ENCODE measurements at regions not wholly inside any gene's neighbourhood (a gene's known extent, or its start where the extent isn't known, plus 50 kb on each side); places are given as distances from the start of the nearest gene placed in this dataset.
A peak's percentile ranks its signal among the peaks of the same experiment; 100 is the strongest.

- 0 out of 2 replicates have a peak, but pooled peaks have one; percentile 34 for TF ChIP-seq ELF4 (CRISPR knock-in tag; IDR thresholded peaks at IDR 0.05; ENCODE audit: borderline replicate concordance)
- TF ChIP-seq MTF2 (CRISPR knock-in tag; IDR thresholded peaks at IDR 0.05; ENCODE audit: borderline replicate concordance): no peak
- TF ChIP-seq ZNF83 (CRISPR knock-in tag; IDR thresholded peaks at IDR 0.05; ENCODE audit: borderline replicate concordance): no peak
- TF ChIP-seq ZNF572 (CRISPR knock-in tag; IDR thresholded peaks at IDR 0.05): no peak
- TF ChIP-seq ZFP1 (CRISPR knock-in tag; IDR thresholded peaks at IDR 0.05): no peak
- TF ChIP-seq ZKSCAN8 (CRISPR knock-in tag; IDR thresholded peaks at IDR 0.05; ENCODE audit: borderline replicate concordance): no peak
- TF ChIP-seq STAT6 (CRISPR knock-in tag; IDR thresholded peaks at IDR 0.05; ENCODE audit: borderline replicate concordance): no peak
- TF ChIP-seq CENPBD1 (CRISPR knock-in tag; IDR thresholded peaks at IDR 0.05; ENCODE audit: borderline replicate concordance, low read depth): no peak
- TF ChIP-seq TBL1XR1 (IDR thresholded peaks at IDR 0.05; ENCODE audit: borderline replicate concordance, low read length, partially characterized antibody): no peak
- TF ChIP-seq HNRNPK (IDR thresholded peaks at IDR 0.05; ENCODE audit: low read depth, low read length, poor library complexity, severe bottlenecking): no peak
- no peak for TF ChIP-seq SMAD3 (CRISPR knock-in tag; IDR thresholded peaks at IDR 0.05)
- no peak for TF ChIP-seq SIN3A (IDR thresholded peaks at IDR 0.05; ENCODE audit: borderline replicate concordance, low read depth, low read length)
- TF ChIP-seq ZNF17 (CRISPR knock-in tag; IDR thresholded peaks at IDR 0.05): no peak
- TF ChIP-seq GPBP1L1 (CRISPR knock-in tag; IDR thresholded peaks at IDR 0.05): no peak
- no peak for TF ChIP-seq AKNA (CRISPR knock-in tag; IDR thresholded peaks at IDR 0.05; ENCODE audit: borderline replicate concordance)
- TF ChIP-seq SP4 (CRISPR knock-in tag; IDR thresholded peaks at IDR 0.05): no peak
- TF ChIP-seq RARG (CRISPR knock-in tag; IDR thresholded peaks at IDR 0.05; ENCODE audit: low read depth): no peak
- no peak for TF ChIP-seq WIZ (CRISPR knock-in tag; IDR thresholded peaks at IDR 0.05)
- no peak for TF ChIP-seq ZMYM2 (CRISPR knock-in tag; IDR thresholded peaks at IDR 0.05)
- no peak for TF ChIP-seq ZNF234 (CRISPR knock-in tag; conservative IDR thresholded peaks at IDR 0.05)
- no peak for TF ChIP-seq CBX1 (IDR thresholded peaks at IDR 0.05; ENCODE audit: low read depth)
- TF ChIP-seq SALL1 (CRISPR knock-in tag; IDR thresholded peaks at IDR 0.05): peak; percentile 58; the same call in 1 of the 2 replicates
- TF ChIP-seq SAP130 (CRISPR knock-in tag; IDR thresholded peaks at IDR 0.05; ENCODE audit: low read depth): peak; percentile 75
Measured at GRCh38 chr5:173689171-173689736, 72.8 kb upstream of the BOD1 start (continued).

All from HepG2 (cell line).